ENCODE measurements at regions not wholly inside any gene's neighbourhood (a gene's known extent, or its start where the extent isn't known, plus 50 kb on each side); places are given as distances from the start of the nearest gene placed in this dataset.

- no peak for TF ChIP-seq TAF1 (IDR thresholded peaks at IDR 0.05; ENCODE audit: borderline replicate concordance, insufficient read depth, low read length)
- TF ChIP-seq SIN3A (IDR thresholded peaks at IDR 0.05; ENCODE audit: borderline replicate concordance, insufficient read depth, low read length): no peak
- TF ChIP-seq POLR2AphosphoS5 (IDR thresholded peaks at IDR 0.05; ENCODE audit: low read depth, low read length): no peak
- TF ChIP-seq FOXP2 (optimal IDR thresholded peaks at IDR 0.05; ENCODE audit: borderline replicate concordance, extremely low read depth, extremely low read length, insufficient read depth): no peak
- no peak for TF ChIP-seq REST (IDR thresholded peaks at IDR 0.05; ENCODE audit: insufficient read depth in 1 of 2, low read depth in 2 of 2, low read length in 2 of 2)
These were observed 366.6 kb upstream of the ZMIZ1 start for GRCh38 chr10:78702186-78702585.

- TF ChIP-seq SIN3A (IDR thresholded peaks at IDR 0.05; ENCODE audit: borderline replicate concordance, insufficient read depth, low read length): no peak
- no peak for TF ChIP-seq REST (IDR thresholded peaks at IDR 0.05; ENCODE audit: insufficient read depth in 1 of 2, low read depth in 2 of 2, low read length in 2 of 2)
- TF ChIP-seq POLR2AphosphoS5 (IDR thresholded peaks at IDR 0.05; ENCODE audit: low read depth, low read length): no peak
- no peak for TF ChIP-seq FOXP2 (optimal IDR thresholded peaks at IDR 0.05; ENCODE audit: borderline replicate concordance, extremely low read depth, extremely low read length, insufficient read depth)
- no peak for TF ChIP-seq TAF1 (IDR thresholded peaks at IDR 0.05; ENCODE audit: borderline replicate concordance, insufficient read depth, low read length)
These were observed 365.9 kb upstream of the ZMIZ1 start for GRCh38 chr10:78702876-78703275.

- no peak for TF ChIP-seq REST (IDR thresholded peaks at IDR 0.05; ENCODE audit: insufficient read depth in 1 of 2, low read depth in 2 of 2, low read length in 2 of 2)
- no peak for TF ChIP-seq FOXP2 (optimal IDR thresholded peaks at IDR 0.05; ENCODE audit: borderline replicate concordance, extremely low read depth, extremely low read length, insufficient read depth)
- no peak for TF ChIP-seq TAF1 (IDR thresholded peaks at IDR 0.05; ENCODE audit: borderline replicate concordance, insufficient read depth, low read length)
- no peak for TF ChIP-seq POLR2AphosphoS5 (IDR thresholded peaks at IDR 0.05; ENCODE audit: low read depth, low read length)
- TF ChIP-seq SIN3A (IDR thresholded peaks at IDR 0.05; ENCODE audit: borderline replicate concordance, insufficient read depth, low read length): no peak
These were observed 365.2 kb upstream of the ZMIZ1 start for GRCh38 chr10:78703593-78703992.

DNA sequence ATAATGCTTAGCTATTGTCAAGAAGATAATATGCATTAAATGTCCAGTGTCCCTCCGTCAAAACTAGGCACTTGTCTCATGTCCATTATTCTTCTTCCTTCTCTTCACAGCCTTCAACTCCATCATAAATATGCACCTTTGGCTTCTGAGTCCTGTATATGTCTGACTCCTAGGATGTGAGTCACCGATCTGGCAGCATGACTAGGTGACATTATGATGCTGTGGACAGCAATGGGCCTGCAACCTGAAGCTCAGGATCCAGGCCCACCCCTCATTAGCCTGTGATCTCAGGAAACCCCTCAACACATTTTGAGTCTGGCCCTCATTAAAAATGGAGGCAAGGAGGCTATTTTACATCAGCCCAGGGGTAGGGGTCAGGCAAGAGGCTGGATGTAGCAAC is 362.5 kb upstream of the ZMIZ1 start:
- no peak for TF ChIP-seq REST (IDR thresholded peaks at IDR 0.05; ENCODE audit: insufficient read depth in 1 of 2, low read depth in 2 of 2, low read length in 2 of 2)
- no peak for TF ChIP-seq POLR2AphosphoS5 (IDR thresholded peaks at IDR 0.05; ENCODE audit: low read depth, low read length)
- TF ChIP-seq TAF1 (IDR thresholded peaks at IDR 0.05; ENCODE audit: borderline replicate concordance, insufficient read depth, low read length): no peak
- TF ChIP-seq SIN3A (IDR thresholded peaks at IDR 0.05; ENCODE audit: borderline replicate concordance, insufficient read depth, low read length): no peak
- no peak for TF ChIP-seq FOXP2 (optimal IDR thresholded peaks at IDR 0.05; ENCODE audit: borderline replicate concordance, extremely low read depth, extremely low read length, insufficient read depth)
